DMS79 (cell line): ENCODE measurements at regions not wholly inside any gene's neighbourhood (a gene's known extent, or its start where the extent isn't known, plus 50 kb on each side); places are given as distances from the start of the nearest gene placed in this dataset.
A peak's percentile ranks its signal among the peaks of the same experiment; 100 is the strongest.

Experiments used
- DNase-seq: peaks from one replicate; lab custom pipeline; 2025; lab: John Stamatoyannopoulos, UW

DNA sequence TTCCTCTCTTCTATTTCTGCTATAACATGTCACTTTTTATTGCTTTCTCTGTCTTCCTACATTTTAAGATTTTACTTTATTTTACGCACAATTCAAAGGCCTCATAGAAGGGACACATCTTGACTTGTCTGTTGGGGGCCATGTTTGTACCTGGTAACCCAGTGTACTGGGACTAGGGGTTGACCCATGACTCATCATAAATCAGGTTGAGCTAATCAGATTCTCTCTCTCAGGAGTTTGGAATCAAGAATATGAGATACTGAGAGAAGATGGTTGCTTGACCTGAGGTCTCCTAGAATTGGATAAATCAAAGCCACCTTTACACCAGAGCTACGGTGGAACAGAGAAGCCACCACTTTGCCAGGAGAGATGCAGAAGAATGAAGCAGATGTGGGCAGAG is 153.0 kb downstream of the UXS1 start:
- DNase-seq: no peak

GRCh38 chr2:106039634-106040315 is 154.3 kb downstream of the UXS1 start:
- DNase-seq: no peak

DNA sequence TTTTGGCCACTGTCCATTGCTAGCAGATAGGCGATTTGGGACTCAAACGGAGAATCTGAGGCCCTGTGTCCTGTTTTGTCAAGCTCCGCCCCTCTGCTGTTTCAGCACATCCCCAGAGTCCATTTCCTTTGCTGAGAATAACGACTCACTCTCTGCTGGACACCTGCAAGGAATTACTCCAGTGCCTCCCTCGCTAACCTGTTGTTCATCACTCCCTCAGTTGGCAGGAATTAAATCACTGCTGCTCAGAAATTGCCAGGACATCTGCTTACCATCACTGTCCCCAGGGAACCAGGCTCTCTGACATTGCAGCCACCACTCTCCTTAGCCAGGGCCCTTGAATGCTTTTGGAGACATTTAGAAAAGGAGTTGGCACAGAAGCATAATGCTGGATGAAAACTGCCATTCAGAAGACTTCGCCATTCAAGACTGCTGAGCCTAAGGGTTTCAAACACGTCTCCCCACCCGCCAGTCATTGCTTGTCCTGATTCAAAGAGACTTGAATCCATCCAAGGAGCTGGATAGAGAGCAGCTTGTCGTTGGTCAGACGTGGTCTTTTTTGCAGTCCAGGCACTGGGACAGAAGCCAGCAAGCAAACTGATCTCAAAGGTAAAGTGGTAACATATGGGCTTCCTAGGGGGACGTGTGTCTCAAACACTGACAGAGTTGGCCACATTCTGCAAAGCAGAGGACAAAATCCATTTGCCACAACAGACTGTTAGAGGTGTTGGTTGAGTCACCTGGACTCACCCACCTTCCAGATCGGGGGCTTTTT is 155.3 kb downstream of the UXS1 start:
- DNase-seq: peak; percentile 46

- DNase-seq: no peak
These were observed 156.2 kb downstream of the UXS1 start for GRCh38 chr2:106037932-106038331.

- DNase-seq: no peak
These were observed 156.8 kb downstream of the UXS1 start for GRCh38 chr2:106037262-106037661.

GRCh38 chr2:106034325-106034724 is 159.8 kb downstream of the UXS1 start:
- DNase-seq: no peak

DNA sequence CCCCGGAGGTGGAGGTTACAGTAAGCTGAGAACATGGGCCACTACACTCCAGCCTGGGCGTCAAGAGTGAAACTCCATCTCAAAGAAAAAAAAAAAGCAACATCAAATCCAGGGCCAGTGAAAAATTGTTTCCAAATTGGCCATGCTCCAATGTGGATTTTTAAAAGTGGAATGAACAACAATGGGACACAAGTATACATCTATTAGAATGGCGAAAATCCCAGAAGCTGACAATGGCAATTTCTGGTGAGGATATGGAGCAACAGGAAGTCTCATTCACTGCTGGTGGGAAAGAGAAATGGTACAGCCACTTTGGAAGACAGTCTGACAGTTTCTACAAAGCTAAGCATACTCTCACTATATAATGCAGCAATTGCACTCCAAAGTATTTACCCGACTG is 161.4 kb downstream of the UXS1 start:
- no peak for DNase-seq

DNA sequence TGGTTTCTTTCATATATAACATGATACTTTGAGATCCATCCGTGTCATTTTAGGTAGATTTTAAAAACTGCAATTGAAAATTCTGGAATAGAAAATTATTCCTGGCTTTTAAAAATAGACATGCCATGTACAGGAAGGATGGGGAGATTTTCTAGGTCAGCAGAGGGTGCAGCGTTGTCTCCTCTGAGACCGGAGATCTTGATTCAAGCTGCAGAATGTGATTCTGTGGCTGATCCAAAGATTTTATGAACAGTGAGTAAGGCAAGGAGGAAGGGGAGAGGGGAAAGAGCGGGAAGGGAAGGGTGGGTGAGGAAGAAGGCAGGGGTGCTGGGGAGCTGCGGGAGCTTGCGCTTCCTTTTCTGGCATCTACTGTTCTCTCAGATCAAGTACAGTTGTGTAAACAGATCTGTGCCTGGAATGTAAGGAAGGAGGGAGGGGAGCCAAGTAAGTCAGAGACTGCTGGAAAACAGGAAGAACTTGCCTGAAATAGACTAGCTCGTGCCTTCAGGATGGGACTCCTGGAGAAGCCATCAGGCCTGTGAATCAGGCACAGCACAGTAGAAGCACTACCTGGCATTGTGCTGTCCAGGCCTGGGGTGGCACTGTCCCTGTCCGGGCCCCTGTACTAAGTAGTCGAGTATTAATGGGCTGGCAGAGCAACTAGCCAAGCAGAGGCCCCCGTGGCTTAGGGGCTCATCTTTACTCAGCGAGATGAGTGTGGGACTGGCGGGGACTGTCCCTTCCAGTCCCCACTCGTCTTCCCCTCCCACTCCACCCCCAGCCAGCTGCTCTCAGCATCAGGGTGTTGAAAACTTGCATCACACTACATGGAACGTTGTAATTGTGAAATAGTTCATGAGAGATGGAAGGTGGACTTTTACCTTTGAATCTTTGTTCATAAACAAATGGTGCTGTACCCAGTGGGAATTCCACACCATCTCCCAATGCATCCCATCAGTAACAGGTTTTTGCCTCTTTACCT is 163.5 kb downstream of the UXS1 start:
- no peak for DNase-seq

DNA sequence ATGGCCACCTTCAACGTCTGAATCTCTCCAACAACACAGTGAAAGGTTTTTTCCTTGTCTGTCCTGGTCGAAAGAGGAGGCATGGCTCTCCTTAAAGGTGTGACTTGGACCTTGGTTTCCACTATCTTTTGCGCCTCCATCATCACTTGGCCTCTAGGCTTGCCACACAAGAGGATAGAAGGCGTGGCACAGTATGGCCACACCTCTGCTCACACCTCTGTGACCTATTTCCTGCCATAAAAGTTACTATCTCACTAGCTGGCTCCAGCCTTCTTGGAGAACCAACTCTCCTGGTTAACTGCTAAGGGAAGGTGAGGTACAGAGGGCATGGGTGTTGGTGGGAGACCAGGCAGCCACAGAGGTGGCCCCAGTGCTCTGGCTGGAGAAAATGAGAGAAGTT is 165.9 kb downstream of the UXS1 start:
- no peak for DNase-seq

DNA sequence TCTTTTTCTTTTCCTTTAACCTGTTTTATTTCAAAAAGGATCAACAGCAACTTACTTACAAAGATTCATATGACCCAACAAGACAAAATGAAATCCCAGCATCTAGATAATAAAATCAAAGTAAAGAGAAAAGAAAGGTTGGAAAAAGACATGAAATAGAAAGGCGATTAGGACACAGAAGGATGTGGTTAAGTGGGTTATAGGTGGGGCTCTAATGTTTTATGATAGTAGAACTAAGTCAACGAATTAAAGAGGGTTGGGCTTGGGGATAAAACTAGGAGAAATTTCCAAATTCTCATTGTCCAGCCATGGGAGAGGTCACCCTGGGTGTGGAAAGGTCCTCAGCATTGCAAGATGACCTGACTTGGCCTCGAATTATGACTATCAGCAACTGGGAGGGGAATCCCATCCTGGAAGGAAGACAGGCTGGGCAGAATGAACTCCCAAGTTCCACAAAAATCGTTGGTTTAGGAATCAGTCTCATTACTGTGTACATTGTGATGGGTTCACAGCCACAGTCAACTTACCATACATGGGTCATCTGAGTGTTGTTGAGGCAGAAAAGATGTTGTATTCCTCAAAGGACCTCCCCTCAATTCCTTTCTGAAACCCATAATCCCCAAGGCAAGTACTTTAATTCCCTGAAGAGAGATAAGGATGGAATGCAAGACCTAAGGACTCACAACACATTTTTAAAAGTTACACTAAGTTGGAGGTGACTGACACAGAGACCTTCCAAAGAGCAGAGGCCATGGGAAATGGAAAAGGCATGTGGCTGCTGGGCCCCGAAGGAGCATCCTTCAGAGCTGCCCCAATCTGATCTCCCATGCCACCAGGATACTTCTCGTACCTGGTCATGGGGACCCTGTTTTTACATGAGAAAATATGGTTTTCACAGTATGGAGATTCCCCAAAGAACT is 167.6 kb downstream of the UXS1 start:
- no peak for DNase-seq

- no peak for DNase-seq
These were observed 168.3 kb downstream of the UXS1 start for GRCh38 chr2:106025796-106026195.

DNA sequence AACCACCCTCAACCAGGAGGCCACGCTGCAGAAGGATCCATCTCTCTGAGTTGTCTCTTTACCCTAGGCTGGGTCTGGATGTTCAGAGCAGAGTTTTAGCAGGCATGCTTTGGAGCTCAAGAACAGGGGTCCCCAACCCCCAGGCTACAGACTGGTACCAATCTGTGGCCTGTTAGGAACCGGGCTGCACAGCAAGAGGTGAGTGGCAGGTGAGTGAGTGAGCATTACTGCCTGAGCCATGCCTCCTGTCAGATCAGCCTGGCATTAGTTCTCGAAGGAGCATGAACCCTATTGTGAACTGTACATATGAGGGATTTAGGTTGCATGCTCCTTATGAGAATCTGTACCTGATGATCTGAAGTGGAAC is 172.5 kb downstream of the UXS1 start:
- DNase-seq: no peak

DNA sequence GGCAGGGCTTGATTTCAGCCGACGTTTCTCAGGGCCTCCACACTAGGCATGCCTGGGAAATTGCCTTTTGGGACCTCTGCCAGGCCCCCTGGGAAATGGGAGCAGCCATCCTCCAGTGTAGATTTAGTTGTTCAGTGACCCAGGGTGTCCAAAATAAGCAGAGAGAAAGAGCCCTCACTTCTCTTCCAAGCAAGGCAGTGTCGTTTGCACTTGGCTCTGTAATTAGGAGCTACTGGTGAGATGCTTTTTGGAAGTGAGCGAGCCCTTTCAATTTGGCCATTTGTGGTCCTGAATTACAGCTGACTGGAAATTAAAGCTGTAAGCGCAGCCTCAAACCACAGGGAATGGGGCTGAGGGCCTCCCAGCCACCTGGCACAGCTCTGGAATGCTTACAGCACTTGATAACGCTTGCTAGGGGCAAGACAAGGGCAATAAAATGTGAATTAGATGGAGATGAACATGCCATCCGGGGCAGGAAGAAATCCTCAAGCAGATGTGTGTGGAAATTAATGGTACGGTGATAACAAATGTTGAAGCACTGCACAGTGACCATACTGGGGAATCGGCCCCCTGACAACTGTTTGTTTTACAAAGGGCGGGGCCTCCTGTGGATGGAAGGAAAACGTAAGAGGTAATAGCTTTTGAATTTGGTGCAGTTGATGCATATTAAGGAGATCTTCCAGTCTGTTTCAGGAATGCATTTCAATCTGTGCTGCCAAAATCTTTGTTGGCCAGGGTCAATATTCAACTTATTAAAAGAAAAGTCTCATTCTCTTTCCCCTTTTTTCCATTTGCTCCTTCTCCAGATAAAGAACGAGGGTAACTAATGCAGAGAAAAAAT is 173.1 kb downstream of the UXS1 start:
- DNase-seq: peak; percentile 95

DNA sequence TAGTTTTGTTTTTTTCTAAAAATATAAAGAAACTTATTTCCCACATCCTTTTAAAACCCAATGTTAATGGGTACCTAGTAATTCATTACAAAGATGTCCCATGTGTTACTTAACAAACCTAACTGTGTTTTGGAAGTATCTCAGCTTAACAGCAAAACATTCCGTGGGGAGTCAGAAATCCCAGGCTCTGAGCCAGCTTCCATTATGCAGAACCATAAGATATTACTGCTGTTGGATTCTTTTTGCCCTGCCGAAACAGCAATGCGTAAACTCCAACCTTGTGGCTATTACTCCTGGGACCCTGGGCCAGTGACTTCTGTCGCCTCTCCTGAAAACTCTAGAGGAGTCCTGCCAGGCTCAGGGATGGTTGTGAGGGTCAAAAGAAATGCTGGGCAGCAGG is 174.1 kb downstream of the UXS1 start:
- no peak for DNase-seq

DNA sequence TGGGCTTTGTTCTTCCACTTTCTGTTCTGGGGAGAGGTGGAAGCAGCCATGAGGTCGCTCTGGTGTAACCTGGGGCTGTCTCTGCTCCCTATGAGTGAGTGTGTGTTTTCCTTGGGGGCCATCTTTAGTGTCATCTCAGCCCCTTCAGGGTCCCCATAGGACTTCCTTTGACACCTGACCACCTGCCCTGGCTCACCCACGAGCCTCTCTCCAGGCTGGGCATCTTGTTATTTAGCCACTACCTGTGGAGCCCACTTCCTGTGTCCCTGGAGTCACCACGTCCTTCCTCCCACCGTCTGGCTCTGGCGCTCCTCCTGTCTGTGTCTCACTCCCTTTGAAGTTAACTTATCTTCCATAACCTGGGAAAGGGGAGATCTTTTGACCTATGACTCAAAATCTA is 176.0 kb downstream of the UXS1 start:
- DNase-seq: no peak

- no peak for DNase-seq
These were observed 181.3 kb downstream of the UXS1 start for GRCh38 chr2:106012591-106013347.

DNA sequence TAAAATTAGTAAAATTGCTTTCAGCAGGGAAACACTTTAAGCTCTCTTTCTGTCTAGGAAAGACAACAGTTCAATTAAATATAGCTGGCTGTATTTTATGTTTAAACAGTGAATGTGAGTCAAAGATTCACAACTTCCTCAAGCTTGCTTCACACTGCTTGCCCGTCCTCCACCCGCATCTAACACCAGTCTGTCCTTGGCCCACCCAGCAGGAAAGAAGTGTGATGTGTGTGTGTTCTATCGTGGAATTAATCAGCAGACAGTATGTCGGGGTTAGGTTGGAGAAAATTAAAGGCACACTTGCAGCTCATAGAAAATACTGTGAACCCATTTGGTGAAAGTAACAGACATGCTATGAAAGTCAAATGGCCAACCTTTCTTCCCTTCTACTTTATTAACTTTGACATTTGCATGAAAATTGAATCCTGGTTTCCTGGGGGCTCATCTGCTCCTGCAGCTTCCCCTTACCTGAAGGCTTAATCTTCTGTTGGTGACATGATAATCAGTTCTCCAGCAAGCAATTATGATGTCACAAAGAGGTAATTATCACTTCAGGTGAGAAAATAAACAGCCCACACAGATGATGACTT is 182.0 kb downstream of the UXS1 start:
- DNase-seq: no peak

- no peak for DNase-seq
These were observed 182.7 kb downstream of the UXS1 start for GRCh38 chr2:106011380-106011779.

DNA sequence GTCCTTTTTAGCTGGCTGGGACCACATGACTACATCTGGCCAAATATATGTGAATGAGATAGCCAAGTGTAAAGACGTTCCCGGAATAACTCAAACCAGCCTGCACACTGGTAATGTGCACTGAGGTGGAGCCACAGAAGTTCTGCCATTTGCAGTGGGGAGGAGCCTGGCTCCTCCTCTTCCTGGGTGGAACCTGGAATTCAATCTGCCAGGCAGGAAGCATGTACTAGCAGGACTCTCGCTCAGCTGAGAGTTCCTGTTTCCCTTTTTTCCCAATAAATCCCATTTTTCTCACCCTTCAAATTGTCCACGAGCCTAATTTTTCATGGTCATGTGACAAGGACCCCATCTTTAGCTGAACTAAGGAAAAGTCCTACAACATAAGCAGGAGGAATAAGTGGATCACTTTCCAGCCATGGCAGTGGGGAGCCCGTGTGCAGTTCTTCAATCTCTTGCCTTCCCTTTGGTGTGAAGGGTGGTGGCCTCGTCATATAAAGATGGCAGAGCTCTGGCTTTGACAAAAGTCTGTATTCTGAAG is 183.2 kb downstream of the UXS1 start:
- DNase-seq: no peak
